ENCODE measurements at regions not wholly inside any gene's neighbourhood (a gene's known extent, or its start where the extent isn't known, plus 50 kb on each side); places are given as distances from the start of the nearest gene placed in this dataset.

DNA sequence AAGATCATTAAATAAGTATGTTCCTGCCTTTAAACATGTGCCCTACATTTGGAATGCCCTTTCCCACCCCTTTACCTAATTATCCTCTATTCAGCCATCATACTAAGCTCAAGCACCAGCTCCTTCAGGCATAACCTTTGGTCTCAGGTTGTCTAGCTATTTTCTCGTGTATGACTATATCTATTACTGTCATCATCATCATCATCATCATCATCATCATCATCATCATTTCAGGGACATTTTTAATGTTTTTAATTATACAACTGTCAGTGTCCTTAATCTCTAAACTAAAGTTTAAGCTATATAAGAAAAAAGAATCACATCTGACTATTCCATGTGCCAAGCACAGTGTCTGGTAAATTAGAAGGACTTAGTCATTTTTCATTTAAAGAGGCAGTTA is 214.6 kb upstream of the CTSO start:
- TF ChIP-seq, protein P1, sequence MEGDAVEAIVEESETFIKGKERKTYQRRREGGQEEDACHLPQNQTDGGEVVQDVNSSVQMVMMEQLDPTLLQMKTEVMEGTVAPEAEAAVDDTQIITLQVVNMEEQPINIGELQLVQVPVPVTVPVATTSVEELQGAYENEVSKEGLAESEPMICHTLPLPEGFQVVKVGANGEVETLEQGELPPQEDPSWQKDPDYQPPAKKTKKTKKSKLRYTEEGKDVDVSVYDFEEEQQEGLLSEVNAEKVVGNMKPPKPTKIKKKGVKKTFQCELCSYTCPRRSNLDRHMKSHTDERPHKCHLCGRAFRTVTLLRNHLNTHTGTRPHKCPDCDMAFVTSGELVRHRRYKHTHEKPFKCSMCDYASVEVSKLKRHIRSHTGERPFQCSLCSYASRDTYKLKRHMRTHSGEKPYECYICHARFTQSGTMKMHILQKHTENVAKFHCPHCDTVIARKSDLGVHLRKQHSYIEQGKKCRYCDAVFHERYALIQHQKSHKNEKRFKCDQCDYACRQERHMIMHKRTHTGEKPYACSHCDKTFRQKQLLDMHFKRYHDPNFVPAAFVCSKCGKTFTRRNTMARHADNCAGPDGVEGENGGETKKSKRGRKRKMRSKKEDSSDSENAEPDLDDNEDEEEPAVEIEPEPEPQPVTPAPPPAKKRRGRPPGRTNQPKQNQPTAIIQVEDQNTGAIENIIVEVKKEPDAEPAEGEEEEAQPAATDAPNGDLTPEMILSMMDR (IDR thresholded peaks at IDR 0.05 in 2 of 3, conservative IDR thresholded peaks at IDR 0.05 in 1 of 3; ENCODE audit: borderline replicate concordance in 1 of 3, insufficient read depth in 1 of 3, low read depth in 2 of 3, low read length in 2 of 3) = no peak
- TF ChIP-seq SP1 (IDR thresholded peaks at IDR 0.05; ENCODE audit: low read depth) (no peak), POLR2A (IDR thresholded peaks at IDR 0.05; ENCODE audit: borderline replicate concordance, extremely low read depth, insufficient read depth, insufficient read length) (no peak)
- TF ChIP-seq, protein P2, sequence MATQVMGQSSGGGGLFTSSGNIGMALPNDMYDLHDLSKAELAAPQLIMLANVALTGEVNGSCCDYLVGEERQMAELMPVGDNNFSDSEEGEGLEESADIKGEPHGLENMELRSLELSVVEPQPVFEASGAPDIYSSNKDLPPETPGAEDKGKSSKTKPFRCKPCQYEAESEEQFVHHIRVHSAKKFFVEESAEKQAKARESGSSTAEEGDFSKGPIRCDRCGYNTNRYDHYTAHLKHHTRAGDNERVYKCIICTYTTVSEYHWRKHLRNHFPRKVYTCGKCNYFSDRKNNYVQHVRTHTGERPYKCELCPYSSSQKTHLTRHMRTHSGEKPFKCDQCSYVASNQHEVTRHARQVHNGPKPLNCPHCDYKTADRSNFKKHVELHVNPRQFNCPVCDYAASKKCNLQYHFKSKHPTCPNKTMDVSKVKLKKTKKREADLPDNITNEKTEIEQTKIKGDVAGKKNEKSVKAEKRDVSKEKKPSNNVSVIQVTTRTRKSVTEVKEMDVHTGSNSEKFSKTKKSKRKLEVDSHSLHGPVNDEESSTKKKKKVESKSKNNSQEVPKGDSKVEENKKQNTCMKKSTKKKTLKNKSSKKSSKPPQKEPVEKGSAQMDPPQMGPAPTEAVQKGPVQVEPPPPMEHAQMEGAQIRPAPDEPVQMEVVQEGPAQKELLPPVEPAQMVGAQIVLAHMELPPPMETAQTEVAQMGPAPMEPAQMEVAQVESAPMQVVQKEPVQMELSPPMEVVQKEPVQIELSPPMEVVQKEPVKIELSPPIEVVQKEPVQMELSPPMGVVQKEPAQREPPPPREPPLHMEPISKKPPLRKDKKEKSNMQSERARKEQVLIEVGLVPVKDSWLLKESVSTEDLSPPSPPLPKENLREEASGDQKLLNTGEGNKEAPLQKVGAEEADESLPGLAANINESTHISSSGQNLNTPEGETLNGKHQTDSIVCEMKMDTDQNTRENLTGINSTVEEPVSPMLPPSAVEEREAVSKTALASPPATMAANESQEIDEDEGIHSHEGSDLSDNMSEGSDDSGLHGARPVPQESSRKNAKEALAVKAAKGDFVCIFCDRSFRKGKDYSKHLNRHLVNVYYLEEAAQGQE (IDR thresholded peaks at IDR 0.05; ENCODE audit: low read depth) = no peak

All from HCT116 (cell line).